OCI-M2 (cell line): ENCODE measurements at regions not wholly inside any gene's neighbourhood (a gene's known extent, or its start where the extent isn't known, plus 50 kb on each side); places are given as distances from the start of the nearest gene placed in this dataset.
"Not testable (repeated sequence)": the region's sequence is repeated elsewhere in the genome, so short reads cannot be mapped to it uniquely, and the experiment has no call there.

Experiments
- DNase-seq: peaks from one replicate; lab custom pipeline; 2025; ENCODE audit not compliant: unreplicated experiment; lab: John Stamatoyannopoulos, UW

DNA sequence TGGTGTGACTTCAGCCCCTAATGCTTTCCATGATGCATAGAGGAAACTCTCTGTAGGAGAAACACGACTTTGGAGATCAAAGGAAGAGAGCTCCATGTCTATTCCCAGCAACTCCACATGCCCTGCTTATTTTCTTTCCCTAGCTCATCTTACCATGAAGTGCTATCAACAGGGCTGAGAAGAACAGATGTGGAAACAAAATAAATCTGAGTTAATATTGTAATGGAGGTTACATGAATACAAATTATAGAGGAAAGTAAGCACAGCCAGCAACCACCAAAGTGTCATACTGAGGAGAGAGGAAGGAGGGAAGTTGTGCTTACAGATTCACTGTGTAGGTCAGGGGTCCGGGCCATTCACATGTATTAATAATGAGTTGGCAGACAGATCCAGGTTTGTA is 157.5 kb downstream of the RFPL4B start:
- DNase-seq: no peak

DNA sequence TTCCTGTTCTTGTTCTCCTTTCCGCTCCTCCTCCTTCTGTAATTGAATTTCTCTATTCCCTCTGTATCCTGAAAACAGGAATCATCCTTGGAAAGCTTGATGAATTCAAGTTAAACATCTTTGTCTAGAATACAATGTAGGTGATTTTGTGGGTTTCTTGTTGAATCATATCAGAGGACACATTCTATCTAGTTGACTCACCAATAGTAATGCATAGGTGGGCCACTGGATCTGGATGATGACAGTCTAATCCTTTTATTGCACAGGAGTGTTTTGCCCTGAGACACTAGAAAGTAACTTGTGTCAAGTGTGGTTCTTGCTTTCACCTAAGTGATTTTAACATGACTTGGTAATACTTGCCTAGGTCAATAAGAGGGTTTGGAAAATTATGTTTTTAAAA is 164.3 kb downstream of the RFPL4B start:
- no peak for DNase-seq

DNA sequence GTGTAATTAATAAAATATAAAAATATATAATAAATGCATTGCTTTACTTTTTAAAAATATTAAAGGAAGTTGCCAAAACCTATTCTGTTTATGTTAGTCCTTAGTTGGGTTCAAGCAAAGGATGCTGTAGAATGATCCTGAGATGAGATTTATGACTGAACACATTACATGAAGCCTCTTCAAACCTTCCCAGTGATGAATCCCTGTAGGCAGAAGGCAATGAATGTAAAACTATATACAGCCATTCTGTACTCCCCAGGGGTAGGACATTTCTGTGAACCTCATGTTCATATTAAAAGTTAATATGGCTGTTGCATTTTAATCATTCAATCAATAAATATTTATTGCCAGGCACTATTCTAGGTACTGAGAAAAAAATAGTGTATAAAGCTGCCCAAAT is 166.0 kb downstream of the RFPL4B start:
- DNase-seq: no peak

DNA sequence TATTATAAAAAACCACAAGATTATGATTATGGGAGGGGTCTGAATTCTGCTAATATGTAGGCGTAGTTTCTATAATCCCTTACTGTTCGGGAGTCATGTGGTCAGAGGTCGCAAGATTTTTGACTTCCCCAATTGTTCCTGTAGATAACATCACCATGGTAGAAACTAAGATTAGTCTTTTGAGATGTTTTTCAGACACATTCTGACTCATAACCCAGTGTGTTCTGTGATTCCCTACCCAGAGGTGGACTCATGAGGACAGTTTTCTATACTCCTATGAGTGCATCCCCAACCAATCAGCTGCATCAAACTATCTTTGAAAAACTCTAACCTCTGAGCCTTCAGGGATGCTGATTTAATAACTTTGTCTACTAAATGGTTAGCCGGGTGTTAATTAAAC is 175.5 kb downstream of the RFPL4B start:
- DNase-seq: no peak

DNA sequence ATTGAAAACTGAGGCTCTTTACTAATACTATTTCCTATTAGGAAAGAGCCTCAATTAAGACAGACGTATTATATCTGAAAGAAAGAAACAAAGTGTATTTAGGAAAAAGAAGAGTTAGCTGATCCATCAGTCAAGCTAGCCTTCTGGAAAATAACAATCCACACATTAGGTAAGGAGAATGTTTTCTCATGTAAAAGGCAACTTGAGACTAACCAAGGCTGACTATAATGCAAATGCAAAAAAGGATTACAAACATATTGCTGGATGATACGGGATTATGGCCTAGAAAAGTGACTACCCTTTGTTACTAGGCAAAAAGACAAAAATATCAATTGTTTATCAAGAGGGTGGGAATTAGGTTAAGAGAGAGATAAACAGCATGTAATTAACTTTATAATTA is 176.9 kb downstream of the RFPL4B start:
- DNase-seq: no peak

DNA sequence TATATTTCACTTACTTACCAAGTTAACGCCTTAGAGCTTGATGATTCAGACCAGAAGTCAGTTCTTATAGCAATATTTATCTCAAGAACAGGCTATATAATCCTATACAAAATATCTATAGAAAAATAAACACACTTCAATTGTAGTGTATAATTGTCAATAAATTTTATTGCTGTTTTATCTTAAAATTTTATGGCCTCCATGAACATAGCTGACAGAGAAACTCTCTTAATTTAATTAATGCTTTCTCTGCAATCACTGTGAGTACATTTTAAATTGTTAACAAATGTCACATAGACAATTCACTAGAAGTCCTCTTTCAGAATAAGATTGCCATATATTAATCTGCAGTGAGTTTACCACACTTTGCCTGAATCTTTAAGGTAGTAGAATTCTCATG is 178.6 kb downstream of the RFPL4B start:
- no peak for DNase-seq

DNA sequence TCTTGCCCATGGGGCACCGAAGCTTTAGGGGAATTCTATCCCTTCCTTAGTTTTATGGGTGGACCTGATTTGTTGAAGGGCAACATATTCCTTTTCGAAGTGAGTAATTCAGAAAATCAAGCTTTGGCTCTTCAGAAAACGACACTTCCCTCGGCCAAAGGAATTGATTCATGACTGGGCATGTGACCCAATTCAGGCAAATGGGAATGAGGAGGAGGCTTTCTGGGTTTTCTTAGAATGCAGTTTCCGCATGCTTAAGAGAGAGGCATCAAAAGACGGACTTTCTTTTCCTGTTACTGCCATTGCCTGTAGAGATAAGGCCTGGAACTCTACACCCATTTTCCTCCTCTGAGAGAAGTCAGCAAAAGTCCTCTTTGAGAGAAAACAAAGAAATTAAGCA is 179.5 kb downstream of the RFPL4B start:
- DNase-seq: no peak

DNA sequence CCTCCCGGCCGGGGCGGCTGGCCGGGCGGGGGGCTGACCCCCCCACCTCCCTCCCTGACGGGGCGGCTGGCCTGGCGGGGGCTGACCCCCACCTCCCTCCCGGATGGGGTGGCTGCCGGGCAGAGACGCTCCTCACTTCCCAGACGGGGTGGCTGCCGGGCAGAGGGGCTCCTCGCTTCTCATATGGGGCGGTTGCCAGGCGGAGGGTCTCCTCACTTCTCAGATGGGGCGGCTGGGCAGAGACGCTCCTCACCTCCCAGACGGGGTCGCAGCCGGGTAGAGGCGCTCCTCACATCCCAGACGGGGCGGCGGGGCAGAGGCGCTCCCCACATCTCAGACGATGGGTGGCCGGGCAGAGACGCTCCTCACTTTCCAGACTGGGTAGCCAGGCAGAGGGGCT is 181.2 kb downstream of the RFPL4B start:
- DNase-seq: not testable (repeated sequence)

DNA sequence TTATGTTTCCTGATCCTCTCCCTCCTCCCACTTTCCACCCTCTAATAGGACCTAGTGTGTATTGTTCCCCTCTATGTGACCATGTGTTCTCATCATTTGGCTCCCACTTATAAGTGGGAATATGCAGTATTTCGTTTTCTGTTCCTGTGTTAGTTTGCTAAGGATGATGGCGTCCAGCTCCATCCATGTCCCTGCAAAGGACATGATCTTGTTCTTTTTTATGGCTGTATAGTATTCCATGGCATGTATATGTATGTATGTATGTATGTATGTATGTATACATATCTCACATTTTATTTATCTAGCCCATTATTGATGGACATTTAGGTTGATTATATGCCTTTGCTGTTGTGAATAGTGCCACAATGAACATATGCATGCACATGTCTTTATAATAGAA is 188.7 kb downstream of the RFPL4B start:
- DNase-seq: no peak

DNA sequence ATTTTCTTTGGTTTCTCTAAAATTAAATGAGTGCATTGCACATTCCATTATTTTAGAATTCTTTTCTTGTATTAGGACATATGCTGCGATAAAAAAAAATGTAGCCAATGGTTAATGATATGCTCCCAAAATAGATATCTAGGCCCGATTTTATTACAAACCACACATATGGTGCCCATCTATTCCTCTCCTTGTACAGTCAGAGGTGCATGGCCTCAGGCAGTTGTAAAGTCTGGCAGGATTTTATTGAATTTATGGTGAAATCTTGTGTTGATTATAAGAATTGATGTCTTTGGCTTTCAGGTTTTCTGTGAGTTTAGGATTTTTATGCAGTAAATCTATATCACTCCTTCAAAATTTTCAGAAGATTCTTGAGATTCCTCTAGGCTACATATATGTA is 192.2 kb downstream of the RFPL4B start:
- DNase-seq: no peak

DNA sequence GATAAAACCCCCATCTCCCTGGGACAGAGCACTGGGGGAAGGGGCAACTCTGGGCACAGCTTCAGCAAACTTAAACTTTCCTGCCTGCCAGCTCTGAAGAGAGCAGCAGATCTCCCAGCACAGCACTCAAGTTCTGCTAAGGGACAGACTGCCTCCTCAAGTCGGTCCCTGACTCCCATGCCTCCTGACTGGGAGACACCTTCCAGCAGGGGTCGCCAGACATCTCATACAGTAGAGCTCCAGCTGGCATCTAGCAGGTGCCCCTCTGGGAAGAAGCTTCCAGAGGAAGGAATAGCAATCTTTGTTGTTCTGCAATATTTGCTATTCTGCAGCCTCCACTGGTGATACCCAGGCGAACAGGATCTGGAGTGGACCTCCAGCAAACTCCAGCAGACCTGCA is 194.7 kb downstream of the RFPL4B start:
- DNase-seq: not testable (repeated sequence)

DNA sequence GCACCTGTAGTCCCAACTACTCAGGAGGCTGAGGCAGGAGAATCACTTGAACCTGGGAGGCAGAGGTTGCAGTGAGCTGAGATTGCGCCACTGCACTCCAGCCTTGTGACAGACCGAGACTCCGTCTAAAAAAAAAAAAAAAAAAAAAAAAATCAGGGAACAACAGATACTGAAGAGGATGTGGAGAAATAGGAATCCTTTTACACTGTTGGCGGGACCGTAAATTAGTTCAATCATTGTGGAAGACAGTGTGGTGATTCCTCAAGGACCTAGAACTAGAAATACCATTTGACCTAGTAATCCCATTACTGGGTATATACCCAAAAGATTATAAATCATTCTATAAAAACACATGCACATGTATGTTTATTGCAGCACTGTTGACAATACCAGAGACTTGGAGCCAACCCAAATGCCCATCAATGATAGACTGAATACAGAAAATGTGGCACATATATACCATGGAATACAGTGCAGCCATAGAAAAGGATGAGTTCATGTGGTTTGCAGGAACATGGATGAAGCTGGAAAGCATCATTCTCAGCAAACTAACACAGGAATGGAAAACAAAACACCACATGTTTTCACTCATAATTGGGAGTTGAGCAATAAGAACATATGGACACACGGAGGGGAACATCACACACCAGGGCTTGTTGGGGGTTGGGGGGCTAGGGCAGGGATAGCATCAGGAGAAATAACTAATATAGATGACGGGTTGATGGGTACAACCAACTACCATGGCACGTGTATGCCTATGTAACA is 200.4 kb downstream of the RFPL4B start:
- not testable (repeated sequence) for DNase-seq

DNA sequence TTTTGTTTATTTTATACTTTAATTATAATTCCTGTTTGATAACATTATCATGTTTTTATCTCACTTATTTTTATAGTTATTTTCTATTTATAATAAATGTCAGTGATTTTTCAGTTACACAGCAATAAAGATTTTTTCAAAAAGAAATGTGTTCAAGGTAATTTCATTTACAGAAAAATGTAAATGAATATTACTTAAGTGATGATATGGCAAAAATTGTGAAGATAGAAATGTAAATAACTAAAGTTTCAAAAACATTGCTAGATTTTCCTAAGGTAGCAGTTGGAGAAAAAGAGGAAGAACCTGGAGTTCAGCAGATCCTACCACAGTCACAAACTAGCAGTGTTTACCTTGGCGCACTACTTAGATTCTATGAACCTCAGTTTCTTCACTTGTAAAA is 202.6 kb downstream of the RFPL4B start:
- no peak for DNase-seq

DNA sequence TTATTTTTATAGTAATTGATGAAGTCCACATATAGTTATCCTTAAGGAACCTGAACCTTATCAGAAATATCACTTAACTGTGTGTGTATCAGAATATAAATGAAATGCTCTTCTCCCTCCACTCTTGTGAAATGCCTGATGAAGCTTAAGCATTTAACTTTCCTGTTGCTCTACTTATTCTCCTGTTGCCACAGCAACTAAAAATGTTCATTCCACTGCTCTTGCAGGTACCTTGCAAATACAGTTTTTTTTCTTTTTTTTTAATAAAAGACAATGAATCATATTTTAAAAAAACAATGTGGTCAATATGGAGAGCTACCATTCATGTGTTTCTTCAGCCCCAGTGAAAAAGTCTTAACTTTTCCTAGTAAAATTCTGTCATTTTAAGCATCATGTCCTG is 210.3 kb downstream of the RFPL4B start:
- DNase-seq: no peak

DNA sequence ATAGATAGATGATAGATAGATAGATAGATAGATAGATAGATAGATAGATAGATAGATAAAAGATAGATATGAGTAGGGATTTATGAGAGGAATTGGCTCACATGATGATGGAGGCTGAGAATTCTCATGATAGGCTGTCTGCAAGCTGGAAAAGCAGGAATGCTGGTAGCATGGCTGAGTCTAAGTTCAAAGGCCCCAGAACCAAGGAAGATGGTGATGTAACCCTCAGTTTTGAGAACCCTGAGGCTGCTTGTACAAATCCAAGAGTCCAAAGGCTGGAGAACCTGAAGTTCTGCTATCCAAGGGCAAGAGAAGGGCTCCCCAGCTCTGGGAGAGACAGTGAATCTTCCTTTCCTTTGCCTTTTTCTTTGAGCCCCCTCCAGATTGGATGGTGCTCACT is 210.8 kb downstream of the RFPL4B start:
- no peak for DNase-seq

DNA sequence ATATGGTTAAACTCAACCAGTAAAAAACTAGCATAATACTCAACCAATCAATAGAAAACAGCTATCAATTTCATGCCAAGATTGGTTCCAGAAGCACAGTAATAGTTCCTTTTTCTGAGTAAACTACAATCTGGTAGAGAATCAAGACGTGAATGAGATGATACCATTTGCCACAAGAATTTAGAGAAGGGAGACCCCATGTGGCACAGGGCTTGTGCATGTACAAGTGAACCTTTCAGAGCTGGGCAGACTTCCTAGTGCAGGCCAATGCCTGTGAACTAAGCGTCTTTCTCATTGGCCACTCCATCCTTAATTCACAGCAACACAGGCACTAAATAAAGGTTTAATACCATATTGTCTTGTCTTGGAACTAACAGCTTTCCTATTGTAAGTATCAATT is 213.5 kb downstream of the RFPL4B start:
- DNase-seq: no peak

DNA sequence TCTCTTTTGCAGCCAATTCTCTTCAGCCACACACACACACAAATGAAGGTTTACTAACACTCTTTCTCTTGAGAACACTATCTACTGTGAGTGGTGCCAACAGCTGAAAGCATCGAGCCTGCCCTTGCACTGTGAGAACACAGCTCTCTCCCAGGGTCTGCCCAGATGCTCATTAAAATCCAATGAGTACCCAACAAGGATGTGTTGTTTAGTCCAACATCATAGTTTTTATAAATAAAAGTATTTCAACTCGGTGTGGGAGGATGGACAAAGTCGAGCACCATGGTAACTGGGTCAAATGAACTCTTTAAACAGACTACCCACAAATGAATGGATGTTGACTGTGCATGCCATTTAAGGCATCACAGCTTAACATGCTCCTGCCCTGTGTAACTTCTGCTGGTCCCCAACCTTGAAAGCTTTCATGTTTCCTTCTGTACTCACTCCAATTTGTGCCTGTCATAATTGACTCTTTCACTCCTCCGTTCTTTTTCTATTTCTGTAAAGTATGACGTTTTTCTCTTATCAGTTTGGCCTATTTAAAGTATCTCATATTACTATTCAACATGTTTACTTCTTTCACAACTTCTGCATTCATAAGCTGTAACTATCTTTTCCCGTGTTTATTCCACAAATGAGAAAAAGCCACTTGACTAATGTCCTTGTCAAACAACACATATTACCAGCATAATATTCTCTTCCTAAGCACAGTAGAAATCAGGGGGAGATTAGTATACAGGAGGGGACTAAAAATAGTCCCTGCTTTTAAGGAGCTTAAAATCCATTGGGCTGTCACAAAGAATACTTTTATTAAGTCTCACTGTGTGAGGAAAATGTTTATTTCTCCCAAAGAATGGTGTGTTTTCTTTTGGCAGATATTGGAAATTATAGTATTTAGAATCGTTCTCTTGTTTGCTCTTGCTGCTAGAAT is 215.4 kb downstream of the RFPL4B start:
- DNase-seq: no peak

DNA sequence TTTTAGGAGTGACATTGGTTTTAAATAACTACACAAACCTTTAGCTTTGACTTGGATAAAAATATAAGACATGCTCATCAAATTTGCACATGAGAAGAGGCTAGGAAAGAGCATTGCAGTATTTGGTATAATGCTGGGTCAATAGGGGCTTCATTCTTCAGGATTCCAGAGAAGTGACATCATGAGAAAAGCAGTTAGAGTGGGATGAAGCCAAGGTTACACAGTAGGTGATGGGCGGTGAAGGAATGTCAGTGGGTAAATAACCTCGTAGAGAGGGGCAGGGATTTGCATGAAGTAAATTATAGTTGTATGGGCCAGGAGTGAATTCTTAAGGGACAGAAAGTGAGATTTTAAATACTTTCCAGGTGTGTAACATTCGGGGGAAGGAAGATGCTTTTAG is 216.2 kb downstream of the RFPL4B start:
- DNase-seq: no peak

DNA sequence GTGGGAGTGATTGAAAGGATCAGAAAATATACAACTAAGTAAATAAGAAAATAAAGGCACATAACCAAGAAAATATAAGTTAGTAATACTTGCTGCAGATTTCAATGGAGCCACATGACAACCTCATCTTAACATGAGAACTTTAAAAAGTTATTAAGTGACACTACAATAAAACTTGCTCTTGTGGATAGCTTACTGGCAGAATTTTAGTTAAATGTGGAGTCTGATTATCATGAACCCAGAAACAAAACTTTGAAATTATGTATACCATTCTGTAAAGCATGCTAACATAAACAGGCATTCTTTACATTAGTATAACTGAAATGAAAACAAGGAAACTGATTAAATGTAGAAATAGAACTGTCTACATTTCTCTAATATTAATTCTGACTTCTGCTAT is 220.9 kb downstream of the RFPL4B start:
- DNase-seq: no peak

DNA sequence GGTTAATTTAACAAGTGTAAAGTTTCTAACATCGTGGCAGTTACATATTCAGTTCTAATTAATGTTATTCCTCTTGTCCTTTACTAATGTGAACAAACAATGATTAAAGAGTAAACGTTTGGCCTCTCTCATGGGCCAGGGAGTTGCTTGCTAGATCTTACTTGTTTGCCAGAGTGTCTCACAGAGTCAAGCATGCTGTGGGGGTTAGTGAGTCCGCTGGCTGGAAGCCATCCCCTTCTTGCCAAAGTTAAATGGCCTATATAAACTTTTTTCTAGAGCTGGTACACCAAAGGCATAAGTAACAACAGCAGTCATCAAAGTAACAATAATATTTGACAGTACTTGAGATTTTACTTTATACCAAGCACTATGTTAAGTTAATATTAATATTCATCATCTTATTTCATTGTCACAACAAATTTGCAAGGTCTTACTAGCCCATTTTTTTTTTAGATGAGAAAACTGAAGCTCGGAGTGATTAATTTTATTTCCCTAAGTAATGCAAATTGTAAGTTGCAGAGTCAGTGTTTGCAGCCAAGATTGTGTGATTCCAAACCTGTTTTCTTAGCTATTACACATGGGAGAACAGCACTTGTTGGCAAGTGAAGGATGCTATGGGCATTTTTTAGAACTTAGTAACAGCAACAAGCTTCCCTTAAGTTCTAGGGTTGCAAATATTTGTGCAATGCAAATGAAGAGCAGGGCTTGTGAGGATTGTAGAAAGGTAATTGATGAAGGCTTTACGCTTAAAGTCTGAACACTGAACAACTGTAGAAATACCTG is 224.5 kb downstream of the RFPL4B start:
- no peak for DNase-seq

DNA sequence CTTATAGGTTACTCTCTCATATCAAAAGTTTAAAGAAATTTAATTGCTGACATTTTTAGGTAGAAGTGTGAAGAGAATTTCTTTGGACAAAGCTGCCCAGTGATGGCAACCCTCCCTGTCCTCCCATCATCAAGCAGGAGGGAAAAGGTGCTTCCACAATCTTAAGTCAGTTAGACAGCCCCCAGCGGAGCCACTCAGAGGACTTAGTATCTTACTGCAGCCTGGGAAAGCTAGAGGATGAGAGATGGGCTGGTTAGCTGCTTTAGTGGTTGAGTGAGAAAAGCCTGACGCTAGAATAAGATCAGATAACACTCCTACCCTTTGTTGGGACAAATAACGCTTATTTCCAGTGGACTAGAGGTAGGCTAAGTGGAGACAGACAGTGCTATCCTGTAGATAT is 227.1 kb downstream of the RFPL4B start:
- no peak for DNase-seq
